Prostate gland (tissue), 2 donors: ENCODE measurements at regions not wholly inside any gene's neighbourhood (a gene's known extent, or its start where the extent isn't known, plus 50 kb on each side); places are given as distances from the start of the nearest gene placed in this dataset.
"Not testable (repeated sequence)": the region's sequence is repeated elsewhere in the genome, so short reads cannot be mapped to it uniquely, and the experiment has no call there.

Experiments
- DNase-seq: peaks from one replicate; pipeline ENCODE4 v3.0.0-alpha.2; 2019; ENCODE audit warnings: low spot score
- H3K27ac ChIP-seq, 2 donors: fragments of 200-600 bp; sonication (generic); 2 replicates each; pipeline ENCODE4 v1.5.1; 2017 to 2019
- H3K27me3 ChIP-seq: fragments of 200-600 bp; sonication (generic); replicated peaks from 2 replicates; pipeline ENCODE4 v1.5.1; 2019; ENCODE audit not compliant: insufficient read depth
- H3K36me3 ChIP-seq, 2 donors: fragments of 200-600 bp; sonication (generic); 1 replicate in 1 of 2; 2 replicates in 1 of 2; pipeline versions ENCODE4 v1.5.1 to v1.8.1; 2017 to 2019
- H3K4me1 ChIP-seq: fragments of 200-600 bp; sonication (generic); replicated peaks from 2 replicates; pipeline ENCODE4 v1.5.1; 2019
- H3K4me3 ChIP-seq, 2 donors: fragments of 200-600 bp; sonication (generic); 2 replicates each; pipeline ENCODE4 v1.5.1; 2017 to 2019
- H3K9me3 ChIP-seq: fragments of 200-600 bp; sonication (generic); 2 replicates; pipeline ENCODE4 v1.5.1; 2017
- POLR2A ChIP-seq: fragments of 450-650 bp; IDR thresholded peaks from one replicate; pipeline ENCODE4 v1.6.1; 2016; ENCODE audit warnings: antibody characterized with exemption, mild to moderate bottlenecking
- POLR2AphosphoS5 ChIP-seq: sonication (generic); formaldehyde crosslinking; IDR thresholded peaks from one replicate; pipeline ENCODE4 v1.6.1; 2017; ENCODE audit warnings: antibody characterized with exemption
- WGBS: methylation state at CpG from one replicate; pipeline ENCODE4 v1.1.5; 2018; 5-methylcytosine and 5-hydroxymethylcytosine counted together
- intact Hi-C: fragments of 100-400 bp; cut with DNase I; formaldehyde crosslinking; loops from one replicate; pipeline ENCODE4 v1.14.2; 2022
- TF ChIP-seq, protein P1 (sequence below), 4 experiments: fragments of 200-600 bp in 2 of 4; fragments of 450-650 bp in 2 of 4; sonication (generic) in 2 of 4; IDR thresholded peaks; 1 replicate in 3 of 4; 2 replicates in 1 of 4; pipeline ENCODE4 v1.5.1; 2016 to 2019; ENCODE audit warnings: antibody characterized with exemption in 4 of 4, mild to moderate bottlenecking in 2 of 4, moderate library complexity in 2 of 4

DNA sequence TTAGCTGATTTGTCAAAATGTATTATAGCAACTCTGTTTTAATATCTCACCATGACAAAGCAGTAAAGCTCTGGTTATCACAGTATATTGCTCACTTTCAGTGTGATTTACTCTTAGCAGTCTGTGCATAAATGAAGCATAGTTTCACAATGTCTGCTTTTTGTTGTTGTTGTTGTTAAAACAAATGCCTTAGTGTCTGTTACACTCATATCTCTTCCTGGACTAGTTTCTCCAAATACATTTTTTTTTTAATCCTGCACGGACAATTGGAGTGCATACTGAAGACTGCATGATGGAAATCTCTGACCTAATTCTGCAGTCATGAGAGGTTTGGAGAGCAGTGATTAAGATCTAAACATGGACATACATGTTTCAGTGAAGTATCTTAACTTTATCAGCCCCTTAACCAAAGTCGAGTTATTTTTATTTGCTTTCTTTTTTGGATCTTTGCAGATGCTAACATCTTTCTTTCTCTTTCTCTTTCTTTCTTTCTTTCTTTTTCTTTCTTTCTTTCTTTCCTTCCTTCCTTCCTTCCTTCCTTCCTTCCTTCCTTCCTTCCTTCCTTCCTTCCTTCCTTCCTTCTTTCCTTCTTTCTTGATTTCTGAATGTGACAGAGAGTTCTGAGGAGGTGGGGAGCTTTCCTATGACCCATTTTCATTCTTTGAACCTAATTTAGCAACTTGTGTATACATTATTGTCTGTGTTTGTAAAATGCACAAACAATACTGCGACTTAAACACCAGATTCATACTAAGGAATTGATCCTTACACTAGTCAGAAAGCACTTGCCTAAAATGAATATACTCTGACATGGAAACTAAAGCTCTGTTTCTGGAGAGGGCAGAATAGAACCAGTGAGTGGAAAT is 161.5 kb upstream of the AGR3 start:
- intact Hi-C loops = no loop called here
- H3K36me3 ChIP-seq = no peaks in the 10 kb centered on the region
- no peaks in the 10 kb centered on the region for H3K9me3 ChIP-seq
- no peak for DNase-seq
- H3K4me3 ChIP-seq = no peak overlapping the region
- no peaks in the 10 kb centered on the region for H3K4me1 ChIP-seq
- H3K27ac ChIP-seq = no peak overlapping the region
- no peaks in the 10 kb centered on the region for H3K27me3 ChIP-seq
- TF ChIP-seq, protein P1, sequence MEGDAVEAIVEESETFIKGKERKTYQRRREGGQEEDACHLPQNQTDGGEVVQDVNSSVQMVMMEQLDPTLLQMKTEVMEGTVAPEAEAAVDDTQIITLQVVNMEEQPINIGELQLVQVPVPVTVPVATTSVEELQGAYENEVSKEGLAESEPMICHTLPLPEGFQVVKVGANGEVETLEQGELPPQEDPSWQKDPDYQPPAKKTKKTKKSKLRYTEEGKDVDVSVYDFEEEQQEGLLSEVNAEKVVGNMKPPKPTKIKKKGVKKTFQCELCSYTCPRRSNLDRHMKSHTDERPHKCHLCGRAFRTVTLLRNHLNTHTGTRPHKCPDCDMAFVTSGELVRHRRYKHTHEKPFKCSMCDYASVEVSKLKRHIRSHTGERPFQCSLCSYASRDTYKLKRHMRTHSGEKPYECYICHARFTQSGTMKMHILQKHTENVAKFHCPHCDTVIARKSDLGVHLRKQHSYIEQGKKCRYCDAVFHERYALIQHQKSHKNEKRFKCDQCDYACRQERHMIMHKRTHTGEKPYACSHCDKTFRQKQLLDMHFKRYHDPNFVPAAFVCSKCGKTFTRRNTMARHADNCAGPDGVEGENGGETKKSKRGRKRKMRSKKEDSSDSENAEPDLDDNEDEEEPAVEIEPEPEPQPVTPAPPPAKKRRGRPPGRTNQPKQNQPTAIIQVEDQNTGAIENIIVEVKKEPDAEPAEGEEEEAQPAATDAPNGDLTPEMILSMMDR (IDR thresholded peaks at IDR 0.05) = no peak
- no peak for TF ChIP-seq POLR2AphosphoS5
- TF ChIP-seq POLR2A = no peak
- 39% methylated on average over 3 of the region's 3 CpGs for WGBS

DNA sequence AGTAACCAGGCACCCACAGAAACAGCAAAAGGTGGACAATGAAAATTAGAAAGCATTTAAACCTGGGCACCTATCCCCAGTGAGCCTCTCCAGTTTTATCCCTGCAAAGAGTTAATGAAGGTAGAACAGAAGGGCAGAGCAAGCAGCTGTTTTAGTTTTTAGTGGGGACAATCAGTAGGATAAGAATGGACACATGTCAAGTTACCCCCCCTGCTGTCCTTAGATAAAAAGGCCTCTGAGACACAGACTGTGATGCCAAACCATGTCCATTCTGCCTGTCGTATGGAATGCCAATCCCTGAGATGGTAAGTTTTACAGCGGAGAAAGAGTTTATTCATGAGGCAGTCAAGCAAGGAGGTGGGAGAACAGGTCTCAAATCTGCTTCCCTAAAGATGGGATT is 162.6 kb upstream of the AGR3 start:
- Histone ChIP-seq H3K4me1 (no peaks in the 10 kb centered on the region), H3K27ac (no peak overlapping the region), H3K9me3 (no peaks in the 10 kb centered on the region), H3K4me3 (no peak overlapping the region), H3K27me3 (no peaks in the 10 kb centered on the region), H3K36me3 (no peaks in the 10 kb centered on the region)
- TF ChIP-seq POLR2A = no peak
- TF ChIP-seq, protein P1 (IDR thresholded peaks at IDR 0.05) = no peak
- TF ChIP-seq POLR2AphosphoS5 = no peak
- intact Hi-C loops = no loop called here
- WGBS = 100% methylated on average over 2 of the region's 2 CpGs
- DNase-seq = no peak

DNA sequence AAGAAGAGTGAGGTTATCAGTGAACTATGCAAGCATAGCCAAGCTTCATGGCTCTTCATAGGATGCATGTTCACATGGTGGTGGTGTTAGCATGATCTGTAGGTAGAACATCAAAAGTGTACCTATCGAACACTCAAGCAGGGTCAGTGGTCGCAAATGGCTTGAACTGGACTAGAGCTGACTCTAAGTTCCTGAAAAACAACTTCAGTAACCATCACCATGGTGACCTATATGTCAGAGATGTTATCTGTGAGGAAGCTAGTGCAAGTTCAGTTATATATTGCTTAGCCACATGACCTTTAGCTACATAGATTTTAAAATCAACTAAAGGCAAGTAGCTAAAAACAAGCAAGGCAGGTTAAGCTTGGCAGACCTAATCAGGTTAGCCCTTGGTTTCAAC is 163.1 kb upstream of the AGR3 start:
- no peak overlapping the region for H3K27ac ChIP-seq
- H3K4me1 ChIP-seq = no peaks in the 10 kb centered on the region
- no peaks in the 10 kb centered on the region for H3K27me3 ChIP-seq
- no peak for DNase-seq
- intact Hi-C loops = no loop called here
- H3K36me3 ChIP-seq = no peaks in the 10 kb centered on the region
- WGBS = 98% methylated on average over 2 of the region's 2 CpGs
- H3K4me3 ChIP-seq = no peak overlapping the region
- TF ChIP-seq POLR2AphosphoS5 (no peak), POLR2A (no peak)
- TF ChIP-seq, protein P1 (IDR thresholded peaks at IDR 0.05) = no peak
- no peaks in the 10 kb centered on the region for H3K9me3 ChIP-seq

DNA sequence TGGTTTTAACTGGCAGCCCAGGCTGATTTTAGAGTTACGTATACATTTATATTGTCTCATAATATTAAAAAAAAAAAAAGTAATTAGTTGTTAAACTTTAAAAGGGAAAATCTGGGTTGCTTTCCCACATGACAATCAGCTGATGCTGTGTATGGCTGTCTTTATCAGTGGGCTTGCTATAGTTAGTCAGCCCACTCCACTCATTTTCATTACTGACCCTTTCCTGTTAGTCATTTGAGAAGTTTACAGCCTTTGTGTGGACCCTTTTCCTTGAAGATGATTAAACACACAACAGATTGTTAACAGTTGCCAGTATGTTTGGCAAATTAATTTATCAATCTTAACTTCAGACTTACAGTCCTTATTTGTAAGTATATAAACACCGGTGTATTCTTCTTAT is 164.5 kb upstream of the AGR3 start:
- no peaks in the 10 kb centered on the region for H3K4me1 ChIP-seq
- no peak overlapping the region for H3K27ac ChIP-seq
- no peak for DNase-seq
- no peak overlapping the region for H3K4me3 ChIP-seq
- TF ChIP-seq POLR2AphosphoS5 (no peak), POLR2A (no peak)
- TF ChIP-seq, protein P1 (IDR thresholded peaks at IDR 0.05) = no peak
- no peaks in the 10 kb centered on the region for H3K9me3 ChIP-seq
- WGBS = 88% methylated on average over 2 of the region's 2 CpGs
- intact Hi-C loops = no loop called here
- no peaks in the 10 kb centered on the region for H3K36me3 ChIP-seq
- no peaks in the 10 kb centered on the region for H3K27me3 ChIP-seq

DNA sequence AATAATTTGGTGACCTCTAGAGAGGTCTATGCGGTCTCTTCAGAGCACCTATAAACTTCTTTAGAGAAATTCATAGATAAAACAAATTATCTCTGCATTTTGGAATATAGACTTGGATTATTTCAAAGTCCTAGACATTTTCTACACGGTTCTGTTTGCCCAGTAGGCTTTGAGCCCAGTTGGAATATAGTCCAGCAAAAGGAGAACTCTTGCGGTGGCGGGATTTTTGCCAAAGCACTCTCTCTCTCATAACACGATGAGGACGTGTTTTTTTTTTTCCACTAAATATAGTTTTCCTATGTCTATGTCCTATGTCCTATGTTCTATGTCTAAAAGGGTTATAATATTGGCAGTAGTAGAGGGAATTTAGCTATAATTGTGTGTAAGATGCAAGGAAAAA is 164.9 kb upstream of the AGR3 start:
- Histone ChIP-seq H3K4me3 (no peak overlapping the region), H3K9me3 (no peaks in the 10 kb centered on the region), H3K36me3 (no peaks in the 10 kb centered on the region), H3K27me3 (no peaks in the 10 kb centered on the region), H3K4me1 (no peaks in the 10 kb centered on the region), H3K27ac (no peak overlapping the region)
- 38% methylated on average over 6 of the region's 6 CpGs for WGBS
- intact Hi-C loops = no loop called here
- TF ChIP-seq POLR2AphosphoS5 = peak; percentile 7
- TF ChIP-seq POLR2A = no peak
- peak; percentile 51 for DNase-seq

DNA sequence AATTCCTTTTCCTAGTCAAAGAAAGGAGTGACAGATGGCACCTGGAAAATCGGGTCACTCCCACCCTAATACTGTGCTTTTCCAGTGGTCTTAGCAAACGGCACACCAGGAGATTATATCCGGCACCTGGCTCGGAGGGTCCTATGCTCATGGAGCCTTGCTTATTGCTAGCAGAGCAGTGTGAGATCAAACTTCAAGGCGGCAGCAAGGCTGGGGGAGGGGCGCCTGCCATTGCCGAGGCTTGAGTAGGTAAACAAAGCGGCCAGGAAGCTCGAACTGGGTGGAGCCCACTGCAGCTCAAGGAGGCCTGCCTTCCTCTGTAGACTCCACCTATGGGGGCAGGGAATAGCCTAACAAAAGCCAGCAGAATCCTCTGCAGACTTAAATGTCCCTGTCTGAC is 171.4 kb upstream of the AGR3 start:
- H3K36me3 ChIP-seq, H3K4me3 ChIP-seq, H3K27ac ChIP-seq, H3K9me3 ChIP-seq, H3K27me3 ChIP-seq, DNase-seq, H3K4me1 ChIP-seq, intact Hi-C loops: not testable (repeated sequence)
- WGBS = 83% methylated on average over 9 of the region's 9 CpGs
